ENCODE measurements at regions not wholly inside any gene's neighbourhood (a gene's known extent, or its start where the extent isn't known, plus 50 kb on each side); places are given as distances from the start of the nearest gene placed in this dataset.

GRCh38 chr1:238123201-238123600 lies 232.5 kb upstream of the ZP4 start:
- Histone ChIP-seq H3K36me3 (ENCODE audit: insufficient read depth, low read length) (no peaks in the 10 kb centered on the region), H3K27ac (ENCODE audit: low read depth, low read length, poor library complexity, severe bottlenecking) (no peak overlapping the region), H4K20me1 (ENCODE audit: insufficient read depth, low read length) (no peaks in the 10 kb centered on the region), H3K4me1 (ENCODE audit: insufficient read depth, low read length, poor library complexity, severe bottlenecking) (no peaks in the 10 kb centered on the region), H3K4me2 (ENCODE audit: low read length) (no peak overlapping the region), H3K4me3 (ENCODE audit: low read depth, low read length, poor library complexity, severe bottlenecking) (no peak overlapping the region), H3K9me3 (ENCODE audit: low read length) (no peaks in the 10 kb centered on the region), H3K9me2 (ENCODE audit: insufficient read depth, low read length) (no peaks in the 10 kb centered on the region), H2AFZ (ENCODE audit: low read length) (no peak overlapping the region), H3K79me2 (ENCODE audit: insufficient read depth, low read depth, low read length) (no peaks in the 10 kb centered on the region)
- no peak for DNase-seq (ENCODE audit: low spot score)
- intact Hi-C loops (cut with micrococcal nuclease; ENCODE audit: unreplicated experiment), result no loop called here
- no peak for TF ChIP-seq EZH2phosphoT487 (IDR thresholded peaks at IDR 0.05; ENCODE audit: borderline replicate concordance, low read depth, low read length)
- TF ChIP-seq CTCF (conservative IDR thresholded peaks at IDR 0.05; ENCODE audit: low read length), result no peak
- ChIA-PET POLR2A (interaction anchor here (0.6 to 0.7 kb wide), 2 partner anchors 9 to 23 kb away, joined by 3 read pairs; no protein-coding TSS in a partner anchor), CTCF (ENCODE audit: unreplicated experiment) (no interaction called here)
- no TSS peak for BruUV-seq (replicated peaks)

- Histone ChIP-seq H3K79me2 (ENCODE audit: insufficient read depth, low read depth, low read length) (no peaks in the 10 kb centered on the region), H3K4me1 (ENCODE audit: insufficient read depth, low read length, poor library complexity, severe bottlenecking) (no peaks in the 10 kb centered on the region), H3K36me3 (ENCODE audit: insufficient read depth, low read length) (no peaks in the 10 kb centered on the region), H3K4me2 (ENCODE audit: low read length) (no peak overlapping the region), H3K9me2 (ENCODE audit: insufficient read depth, low read length) (no peaks in the 10 kb centered on the region), H3K4me3 (ENCODE audit: low read depth, low read length, poor library complexity, severe bottlenecking) (no peak overlapping the region), H4K20me1 (ENCODE audit: insufficient read depth, low read length) (no peaks in the 10 kb centered on the region), H3K27ac (ENCODE audit: low read depth, low read length, poor library complexity, severe bottlenecking) (no peak overlapping the region), H2AFZ (ENCODE audit: low read length) (no peak overlapping the region), H3K9me3 (ENCODE audit: low read length) (no peaks in the 10 kb centered on the region)
- ChIA-PET POLR2A (interaction anchor here (1.1 kb wide), 1 partner anchor 9 kb away, joined by 4 read pairs; no protein-coding TSS in a partner anchor), CTCF (ENCODE audit: unreplicated experiment) (no interaction called here)
- no TSS peak for BruUV-seq (replicated peaks)
- DNase-seq (ENCODE audit: low spot score), result no peak
- no peak for TF ChIP-seq EZH2phosphoT487 (IDR thresholded peaks at IDR 0.05; ENCODE audit: borderline replicate concordance, low read depth, low read length)
- no peak for TF ChIP-seq CTCF (conservative IDR thresholded peaks at IDR 0.05; ENCODE audit: low read length)
- intact Hi-C loops (cut with micrococcal nuclease; ENCODE audit: unreplicated experiment), result no loop called here
Measured at GRCh38 chr1:238119861-238120260, 229.1 kb upstream of the ZP4 start.

- H3K27ac ChIP-seq (ENCODE audit: low read depth, low read length, poor library complexity, severe bottlenecking), result no peak overlapping the region
- intact Hi-C loops (cut with micrococcal nuclease; ENCODE audit: unreplicated experiment), result no loop called here
- H3K4me1 ChIP-seq (ENCODE audit: insufficient read depth, low read length, poor library complexity, severe bottlenecking), result no peaks in the 10 kb centered on the region
- H2AFZ ChIP-seq (ENCODE audit: low read length), result no peak overlapping the region
- H3K79me2 ChIP-seq (ENCODE audit: insufficient read depth, low read depth, low read length), result no peaks in the 10 kb centered on the region
- no peaks in the 10 kb centered on the region for H3K9me2 ChIP-seq (ENCODE audit: insufficient read depth, low read length)
- H3K9me3 ChIP-seq (ENCODE audit: low read length), result no peaks in the 10 kb centered on the region
- H3K36me3 ChIP-seq (ENCODE audit: insufficient read depth, low read length), result no peaks in the 10 kb centered on the region
- TF ChIP-seq EZH2phosphoT487 (IDR thresholded peaks at IDR 0.05; ENCODE audit: borderline replicate concordance, low read depth, low read length) (no peak), CTCF (conservative IDR thresholded peaks at IDR 0.05; ENCODE audit: low read length) (no peak)
- POLR2A ChIA-PET, result interaction anchor here (0.7 to 1.1 kb wide), 2 partner anchors 8 to 1188 kb away, joined by 3 to 4 read pairs; no protein-coding TSS in a partner anchor
- CTCF ChIA-PET (ENCODE audit: unreplicated experiment), result no interaction called here
- H3K4me2 ChIP-seq (ENCODE audit: low read length), result no peak overlapping the region
- BruUV-seq (replicated peaks), result no TSS peak
- no peaks in the 10 kb centered on the region for H4K20me1 ChIP-seq (ENCODE audit: insufficient read depth, low read length)
- H3K4me3 ChIP-seq (ENCODE audit: low read depth, low read length, poor library complexity, severe bottlenecking), result no peak overlapping the region
- DNase-seq (ENCODE audit: low spot score), result no peak
Measured at GRCh38 chr1:238119060-238119459, 228.3 kb upstream of the ZP4 start.

All from OCI-LY7 (cell line).